ENCODE measurements at regions not wholly inside any gene's neighbourhood (a gene's known extent, or its start where the extent isn't known, plus 50 kb on each side); places are given as distances from the start of the nearest gene placed in this dataset.

DNA sequence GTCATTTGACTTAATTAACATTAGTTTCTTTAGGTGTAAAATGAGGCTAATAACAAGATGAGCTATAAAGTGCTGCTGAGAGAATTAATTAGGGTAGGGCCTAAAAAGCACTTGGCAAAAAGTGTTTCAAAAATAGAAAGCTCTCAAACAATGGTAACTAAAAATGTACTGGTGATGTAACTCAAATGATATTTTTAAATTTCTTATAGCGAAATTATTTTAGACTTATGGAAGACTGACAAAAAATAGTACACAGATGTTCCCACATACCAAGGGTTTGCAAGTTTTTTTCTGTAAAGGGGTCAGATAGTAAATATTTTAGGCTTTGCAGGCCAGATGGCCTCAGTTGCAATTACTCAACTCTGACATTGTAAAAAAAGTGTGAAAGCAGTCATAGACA, 190.7 kb upstream of the UFL1 start (continued):
- TF ChIP-seq, protein P1, sequence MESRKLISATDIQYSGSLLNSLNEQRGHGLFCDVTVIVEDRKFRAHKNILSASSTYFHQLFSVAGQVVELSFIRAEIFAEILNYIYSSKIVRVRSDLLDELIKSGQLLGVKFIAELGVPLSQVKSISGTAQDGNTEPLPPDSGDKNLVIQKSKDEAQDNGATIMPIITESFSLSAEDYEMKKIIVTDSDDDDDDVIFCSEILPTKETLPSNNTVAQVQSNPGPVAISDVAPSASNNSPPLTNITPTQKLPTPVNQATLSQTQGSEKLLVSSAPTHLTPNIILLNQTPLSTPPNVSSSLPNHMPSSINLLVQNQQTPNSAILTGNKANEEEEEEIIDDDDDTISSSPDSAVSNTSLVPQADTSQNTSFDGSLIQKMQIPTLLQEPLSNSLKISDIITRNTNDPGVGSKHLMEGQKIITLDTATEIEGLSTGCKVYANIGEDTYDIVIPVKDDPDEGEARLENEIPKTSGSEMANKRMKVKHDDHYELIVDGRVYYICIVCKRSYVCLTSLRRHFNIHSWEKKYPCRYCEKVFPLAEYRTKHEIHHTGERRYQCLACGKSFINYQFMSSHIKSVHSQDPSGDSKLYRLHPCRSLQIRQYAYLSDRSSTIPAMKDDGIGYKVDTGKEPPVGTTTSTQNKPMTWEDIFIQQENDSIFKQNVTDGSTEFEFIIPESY (IDR thresholded peaks at IDR 0.05; ENCODE audit: extremely low read depth, insufficient replicate concordance, low read length) = no peak

DNA sequence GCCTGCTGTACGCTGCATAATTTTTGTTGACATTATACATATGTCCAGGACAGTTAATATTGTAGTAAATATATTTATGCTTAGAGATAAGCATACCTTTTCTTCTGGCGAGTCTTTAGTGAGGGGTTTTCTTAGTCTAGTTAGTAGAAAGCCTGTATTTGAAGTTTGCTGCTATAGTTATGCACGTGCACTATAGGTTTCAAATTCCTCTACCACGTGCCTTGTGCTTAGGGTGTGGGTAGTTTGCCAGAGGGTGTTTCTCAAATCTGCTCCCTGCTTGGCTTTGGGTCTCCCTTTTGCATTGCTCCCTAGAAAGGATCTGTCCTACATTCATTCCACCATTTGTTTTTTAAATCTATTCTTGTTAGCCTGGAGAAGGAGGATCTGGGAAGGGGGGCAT, 181.4 kb upstream of the UFL1 start:
- POLR2A ChIA-PET = no interaction called here
- H3K79me2 ChIP-seq (ENCODE audit: insufficient read depth, low read length) = no peaks in the 10 kb centered on the region
- H3K4me1 ChIP-seq (ENCODE audit: control insufficient read depth in 1 of 2, insufficient read depth in 2 of 2, low read length in 2 of 2) = no peaks in the 10 kb centered on the region
- H3K36me3 ChIP-seq (ENCODE audit: control insufficient read depth in 1 of 2, insufficient read depth in 2 of 2, low read length in 2 of 2) = no peaks in the 10 kb centered on the region
- no peaks in the 10 kb centered on the region for H4K20me1 ChIP-seq (ENCODE audit: insufficient read depth)
- no peak overlapping the region for H3K4me2 ChIP-seq (ENCODE audit: low read length)
- H3K9me2 ChIP-seq (ENCODE audit: insufficient read depth) = no peaks in the 10 kb centered on the region
- TF ChIP-seq EGR1 (IDR thresholded peaks at IDR 0.05; ENCODE audit: low read depth) (no peak), JUND (IDR thresholded peaks at IDR 0.05) (no peak), YY1 (IDR thresholded peaks at IDR 0.05; ENCODE audit: extremely low read depth, insufficient replicate concordance, low read depth, low read length) (no peak), ZNF274 (IDR thresholded peaks at IDR 0.05; ENCODE audit: low read depth, low read length) (no peak), CEBPB (IDR thresholded peaks at IDR 0.05; ENCODE audit: low read depth) (no peak), CBX3 (IDR thresholded peaks at IDR 0.05; ENCODE audit: low read depth) (no peak), ELF1 (IDR thresholded peaks at IDR 0.05; ENCODE audit: borderline replicate concordance, low read depth) (no peak), EZH2 (IDR thresholded peaks at IDR 0.05) (no peak), SRF (IDR thresholded peaks at IDR 0.05; ENCODE audit: low read depth) (no peak), POLR2AphosphoS5 (IDR thresholded peaks at IDR 0.05; ENCODE audit: low read depth, low read length) (no peak), EZH2phosphoT487 (IDR thresholded peaks at IDR 0.05; ENCODE audit: borderline replicate concordance) (no peak), ZFX (IDR thresholded peaks at IDR 0.05) (no peak), POLR2A (IDR thresholded peaks at IDR 0.05; ENCODE audit: borderline replicate concordance, extremely low read depth, insufficient read depth, insufficient read length) (no peak), SIN3A (IDR thresholded peaks at IDR 0.05; ENCODE audit: low read depth) (no peak), FOSL1 (IDR thresholded peaks at IDR 0.05; ENCODE audit: low read depth) (no peak)
- TF ChIP-seq, protein P1 (IDR thresholded peaks at IDR 0.05; ENCODE audit: extremely low read depth, insufficient replicate concordance, low read length) = no peak
- TF ChIP-seq, protein P2, sequence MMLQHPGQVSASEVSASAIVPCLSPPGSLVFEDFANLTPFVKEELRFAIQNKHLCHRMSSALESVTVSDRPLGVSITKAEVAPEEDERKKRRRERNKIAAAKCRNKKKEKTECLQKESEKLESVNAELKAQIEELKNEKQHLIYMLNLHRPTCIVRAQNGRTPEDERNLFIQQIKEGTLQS (IDR thresholded peaks at IDR 0.05) = no peak
- TF ChIP-seq, protein P3, sequence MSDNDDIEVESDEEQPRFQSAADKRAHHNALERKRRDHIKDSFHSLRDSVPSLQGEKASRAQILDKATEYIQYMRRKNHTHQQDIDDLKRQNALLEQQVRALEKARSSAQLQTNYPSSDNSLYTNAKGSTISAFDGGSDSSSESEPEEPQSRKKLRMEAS (IDR thresholded peaks at IDR 0.05) = no peak
- TF ChIP-seq, protein P4, sequence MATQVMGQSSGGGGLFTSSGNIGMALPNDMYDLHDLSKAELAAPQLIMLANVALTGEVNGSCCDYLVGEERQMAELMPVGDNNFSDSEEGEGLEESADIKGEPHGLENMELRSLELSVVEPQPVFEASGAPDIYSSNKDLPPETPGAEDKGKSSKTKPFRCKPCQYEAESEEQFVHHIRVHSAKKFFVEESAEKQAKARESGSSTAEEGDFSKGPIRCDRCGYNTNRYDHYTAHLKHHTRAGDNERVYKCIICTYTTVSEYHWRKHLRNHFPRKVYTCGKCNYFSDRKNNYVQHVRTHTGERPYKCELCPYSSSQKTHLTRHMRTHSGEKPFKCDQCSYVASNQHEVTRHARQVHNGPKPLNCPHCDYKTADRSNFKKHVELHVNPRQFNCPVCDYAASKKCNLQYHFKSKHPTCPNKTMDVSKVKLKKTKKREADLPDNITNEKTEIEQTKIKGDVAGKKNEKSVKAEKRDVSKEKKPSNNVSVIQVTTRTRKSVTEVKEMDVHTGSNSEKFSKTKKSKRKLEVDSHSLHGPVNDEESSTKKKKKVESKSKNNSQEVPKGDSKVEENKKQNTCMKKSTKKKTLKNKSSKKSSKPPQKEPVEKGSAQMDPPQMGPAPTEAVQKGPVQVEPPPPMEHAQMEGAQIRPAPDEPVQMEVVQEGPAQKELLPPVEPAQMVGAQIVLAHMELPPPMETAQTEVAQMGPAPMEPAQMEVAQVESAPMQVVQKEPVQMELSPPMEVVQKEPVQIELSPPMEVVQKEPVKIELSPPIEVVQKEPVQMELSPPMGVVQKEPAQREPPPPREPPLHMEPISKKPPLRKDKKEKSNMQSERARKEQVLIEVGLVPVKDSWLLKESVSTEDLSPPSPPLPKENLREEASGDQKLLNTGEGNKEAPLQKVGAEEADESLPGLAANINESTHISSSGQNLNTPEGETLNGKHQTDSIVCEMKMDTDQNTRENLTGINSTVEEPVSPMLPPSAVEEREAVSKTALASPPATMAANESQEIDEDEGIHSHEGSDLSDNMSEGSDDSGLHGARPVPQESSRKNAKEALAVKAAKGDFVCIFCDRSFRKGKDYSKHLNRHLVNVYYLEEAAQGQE (IDR thresholded peaks at IDR 0.05; ENCODE audit: low read depth) = no peak
- ATAC-seq (no peak), DNase-seq (ENCODE audit: low read depth, low spot score) (no peak)
- RAD21 ChIA-PET (ENCODE audit: low non-redundant PET in 1 of 2, low total read pairs in 2 of 2, uncharacterized antibody in 2 of 2, unreplicated experiment in 2 of 2) = no interaction called here
- H3K9me3 ChIP-seq (ENCODE audit: control insufficient read depth in 1 of 2, insufficient read depth in 1 of 2, low read depth in 1 of 2, low read length in 2 of 2) = no peaks in the 10 kb centered on the region
- intact Hi-C loops (cut with micrococcal nuclease) = no loop called here
- no peaks in the 10 kb centered on the region for H3K27me3 ChIP-seq (ENCODE audit: insufficient read depth, low read length)
- no peak overlapping the region for H3K9ac ChIP-seq (ENCODE audit: low read length)
- no TSS peak for BruUV-seq (replicated peaks)
- no peak overlapping the region for H2AFZ ChIP-seq (ENCODE audit: low read depth, low read length, poor library complexity, severe bottlenecking)
- CTCF ChIA-PET = no interaction called here
- no peak overlapping the region for H3K27ac ChIP-seq (ENCODE audit: low read depth, low read length)
- no peak overlapping the region for H3K4me3 ChIP-seq (replicated peaks in 1 of 2; ENCODE audit: low read depth in 1 of 2, low read length in 2 of 2)
